Ascending aorta (tissue), 2 donors: ENCODE measurements at regions not wholly inside any gene's neighbourhood (a gene's known extent, or its start where the extent isn't known, plus 50 kb on each side); places are given as distances from the start of the nearest gene placed in this dataset.

Source experiments
- DNase-seq, 2 donors: peaks; one replicate each; pipeline ENCODE4 v3.0.0-alpha.2; 2019; ENCODE audit warnings: low spot score in 2 of 2
- H3K27ac ChIP-seq, 2 donors: fragments of 200-600 bp; sonication (generic); one replicate each; pipeline ENCODE4 v1.5.1; 2016 to 2017; ENCODE audit warnings: mild to moderate bottlenecking in 1 of 2
- H3K27me3 ChIP-seq: fragments of 200-600 bp; sonication (generic); one replicate; pipeline ENCODE4 v1.5.1; 2017
- H3K36me3 ChIP-seq, 2 donors: fragments of 200-600 bp; sonication (generic); one replicate each; pipeline ENCODE4 v1.5.1; 2016
- H3K4me1 ChIP-seq, 2 donors: fragments of 200-600 bp; sonication (generic); one replicate each; pipeline ENCODE4 v1.5.1; 2016 to 2017; ENCODE audit warnings: mild to moderate bottlenecking in 1 of 2
- H3K4me3 ChIP-seq, 2 donors: fragments of 200-600 bp; sonication (generic); one replicate each; pipeline ENCODE4 v1.5.1; 2016 to 2017; ENCODE audit warnings: mild to moderate bottlenecking in 1 of 2
- H3K9me3 ChIP-seq, 2 donors: fragments of 200-600 bp; sonication (generic); one replicate each; pipeline ENCODE4 v1.5.1; 2016
- intact Hi-C: fragments of 100-400 bp; cut with DNase I; formaldehyde crosslinking; loops from one replicate; pipeline ENCODE4 v1.15.1; 2023
- TF ChIP-seq, protein P1 (sequence below), 3 experiments: fragments of 200-600 bp in 2 of 3; fragments of 450-650 bp in 1 of 3; sonication (generic) in 2 of 3; IDR thresholded peaks; one replicate each; pipeline ENCODE4 v1.5.1; 2016 to 2019; ENCODE audit warnings: antibody characterized with exemption in 3 of 3, mild to moderate bottlenecking in 1 of 3, moderate library complexity in 1 of 3

DNA sequence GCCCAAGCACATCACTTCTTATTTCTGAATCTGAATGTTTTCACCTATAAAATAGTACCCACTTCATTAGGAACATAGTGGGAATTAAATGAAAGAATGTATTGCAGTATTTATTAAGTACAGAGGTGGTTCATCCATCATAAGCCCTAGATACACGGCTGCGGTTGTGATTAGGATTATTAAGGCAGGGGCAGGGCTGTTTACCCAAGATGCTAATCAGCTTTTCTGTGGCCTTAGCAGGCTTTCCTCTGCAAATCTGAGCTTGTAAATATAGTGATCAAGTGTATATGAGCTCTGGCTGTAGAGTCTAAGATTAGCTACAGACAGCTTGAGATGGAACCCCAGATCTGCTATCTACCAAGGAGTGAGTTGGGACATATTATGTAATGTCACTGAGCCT lies 124.1 kb upstream of the ADRA1B start:
- Histone ChIP-seq H3K27me3 (no peaks in the 10 kb centered on the region), H3K4me3 (no peak overlapping the region), H3K4me1 (peaks cover 0 to 22% of the 10 kb centered on the region in 2 donors), H3K27ac (no peak overlapping the region), H3K36me3 (no peaks in the 10 kb centered on the region), H3K9me3 (no peaks in the 10 kb centered on the region)
- intact Hi-C loops: no loop called here
- TF ChIP-seq, protein P1, sequence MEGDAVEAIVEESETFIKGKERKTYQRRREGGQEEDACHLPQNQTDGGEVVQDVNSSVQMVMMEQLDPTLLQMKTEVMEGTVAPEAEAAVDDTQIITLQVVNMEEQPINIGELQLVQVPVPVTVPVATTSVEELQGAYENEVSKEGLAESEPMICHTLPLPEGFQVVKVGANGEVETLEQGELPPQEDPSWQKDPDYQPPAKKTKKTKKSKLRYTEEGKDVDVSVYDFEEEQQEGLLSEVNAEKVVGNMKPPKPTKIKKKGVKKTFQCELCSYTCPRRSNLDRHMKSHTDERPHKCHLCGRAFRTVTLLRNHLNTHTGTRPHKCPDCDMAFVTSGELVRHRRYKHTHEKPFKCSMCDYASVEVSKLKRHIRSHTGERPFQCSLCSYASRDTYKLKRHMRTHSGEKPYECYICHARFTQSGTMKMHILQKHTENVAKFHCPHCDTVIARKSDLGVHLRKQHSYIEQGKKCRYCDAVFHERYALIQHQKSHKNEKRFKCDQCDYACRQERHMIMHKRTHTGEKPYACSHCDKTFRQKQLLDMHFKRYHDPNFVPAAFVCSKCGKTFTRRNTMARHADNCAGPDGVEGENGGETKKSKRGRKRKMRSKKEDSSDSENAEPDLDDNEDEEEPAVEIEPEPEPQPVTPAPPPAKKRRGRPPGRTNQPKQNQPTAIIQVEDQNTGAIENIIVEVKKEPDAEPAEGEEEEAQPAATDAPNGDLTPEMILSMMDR (IDR thresholded peaks at IDR 0.05): no peak
- no peak for DNase-seq

DNA sequence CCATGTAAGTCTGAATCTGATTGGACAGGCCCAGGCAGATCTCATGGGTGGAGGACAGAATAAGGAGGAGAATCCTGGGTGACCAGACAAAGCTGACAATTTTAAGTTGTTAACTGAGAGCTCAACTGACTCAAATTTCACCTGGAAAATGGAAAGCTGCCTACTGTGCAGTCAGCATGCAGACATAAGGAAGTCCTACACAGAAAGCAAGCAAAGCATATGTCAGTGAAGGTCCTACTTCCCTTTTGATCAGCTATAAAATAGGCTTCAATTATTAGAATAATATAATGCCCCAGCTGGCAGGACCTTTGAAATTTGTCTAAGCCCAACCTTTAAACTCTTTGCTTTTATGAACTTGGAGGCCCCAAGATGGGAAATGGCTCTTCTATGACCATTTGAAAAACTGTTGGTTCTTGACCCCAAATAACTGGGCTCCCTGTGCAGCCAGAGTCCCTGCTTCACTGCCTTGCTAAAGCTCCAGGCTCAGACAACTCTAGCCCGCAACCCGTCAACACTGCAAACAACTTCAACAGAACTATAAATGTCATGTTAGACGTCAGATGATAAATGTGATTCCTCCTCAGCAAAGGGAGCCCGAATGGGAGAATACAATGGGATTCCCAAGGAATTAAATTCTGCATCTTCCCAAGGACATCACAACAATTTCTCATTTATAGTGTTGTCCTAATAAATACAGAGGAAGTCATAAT lies 118.9 kb upstream of the ADRA1B start:
- Histone ChIP-seq H3K27ac (no peak overlapping the region), H3K9me3 (no peaks in the 10 kb centered on the region), H3K4me3 (no peak overlapping the region), H3K36me3 (no peaks in the 10 kb centered on the region), H3K4me1 (no peaks in the 10 kb centered on the region), H3K27me3 (no peaks in the 10 kb centered on the region)
- intact Hi-C loops: no loop called here
- DNase-seq: no peak
- TF ChIP-seq, protein P1 (IDR thresholded peaks at IDR 0.05): no peak

DNA sequence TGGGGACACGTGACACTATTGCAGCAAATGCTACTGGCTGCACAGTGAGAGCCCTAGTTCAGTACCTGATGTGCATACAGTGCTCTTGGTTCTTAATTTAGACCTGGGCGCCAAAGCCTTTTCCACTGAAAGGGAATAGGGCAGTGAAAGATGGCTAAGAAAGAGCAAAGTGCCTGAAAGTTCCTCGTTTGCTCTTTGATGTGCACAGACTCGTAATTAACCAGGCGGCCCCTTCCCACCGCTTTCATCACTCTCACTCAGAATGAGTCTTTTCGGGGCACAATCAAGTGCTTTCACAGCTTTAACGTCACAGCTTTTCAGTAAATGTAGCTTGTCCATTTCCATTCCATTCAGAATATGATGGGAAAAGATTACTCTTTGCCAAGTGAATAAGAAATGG lies 116.6 kb upstream of the ADRA1B start:
- TF ChIP-seq, protein P1 (IDR thresholded peaks at IDR 0.05): no peak
- DNase-seq: no peak
- no peaks in the 10 kb centered on the region for H3K9me3 ChIP-seq
- H3K27me3 ChIP-seq: no peaks in the 10 kb centered on the region
- no peak overlapping the region for H3K27ac ChIP-seq
- intact Hi-C loops: no loop called here
- H3K36me3 ChIP-seq: no peaks in the 10 kb centered on the region
- peaks cover 0 to 2% of the 10 kb centered on the region in 2 donors for H3K4me1 ChIP-seq
- no peak overlapping the region for H3K4me3 ChIP-seq

DNA sequence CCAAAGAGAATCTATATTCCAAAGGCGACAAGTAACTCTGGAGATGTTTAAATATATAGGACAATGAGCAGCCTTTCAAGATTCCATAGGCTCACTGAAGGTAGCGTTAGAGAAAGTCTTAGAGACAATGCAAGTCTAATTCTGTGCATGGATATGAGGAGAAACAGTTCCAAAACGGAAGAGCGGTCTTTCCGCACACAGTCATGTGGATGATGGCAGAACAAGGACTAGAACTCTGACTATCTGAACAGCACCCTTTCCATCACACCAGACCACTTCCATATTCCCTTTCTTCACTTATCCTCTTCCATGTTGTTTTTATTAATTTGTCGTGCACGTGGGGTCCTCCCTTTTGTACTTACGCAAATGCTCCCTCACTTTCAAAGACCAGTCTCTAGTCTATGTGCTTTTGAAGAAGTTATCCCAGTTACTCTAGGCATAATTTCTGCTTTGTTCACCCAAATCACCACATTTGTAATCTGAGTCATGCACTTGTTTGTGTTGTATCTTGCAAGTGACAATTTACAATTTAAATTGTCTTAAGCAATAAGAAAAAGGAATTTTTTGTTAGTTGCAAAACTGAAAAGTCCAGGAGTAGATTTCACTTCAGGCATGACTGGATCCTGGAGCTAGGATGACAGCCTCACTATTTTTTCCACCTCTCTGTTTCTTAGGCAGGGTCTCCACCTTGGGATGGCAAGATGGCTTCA lies 116.0 kb upstream of the ADRA1B start:
- intact Hi-C loops: no loop called here

DNA sequence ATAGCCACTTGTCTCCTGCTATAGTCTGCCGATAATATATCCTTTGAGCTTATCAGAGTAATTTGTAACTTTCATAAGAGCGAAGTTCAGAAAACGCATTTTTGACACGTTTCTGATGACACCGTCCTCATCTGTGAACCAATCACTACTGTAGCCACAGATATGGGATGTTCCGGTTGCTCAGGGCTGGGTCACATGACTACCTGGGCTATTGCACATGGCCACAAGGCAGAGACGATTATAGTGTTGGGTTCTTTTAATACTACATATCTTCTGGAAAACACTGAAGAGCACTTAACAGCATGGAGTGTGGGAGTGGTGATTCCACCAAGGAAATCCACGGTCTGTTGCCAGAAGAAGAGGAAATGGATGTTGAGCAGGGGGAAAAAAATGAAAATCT lies 115.0 kb upstream of the ADRA1B start:
- intact Hi-C loops: no loop called here

More for the DNA sequence above, 116.0 kb upstream of the ADRA1B start:
- Histone ChIP-seq H3K4me3 (no peak overlapping the region), H3K27ac (no peak overlapping the region), H3K36me3 (no peaks in the 10 kb centered on the region), H3K4me1 (peaks cover 0 to 6% of the 10 kb centered on the region in 2 donors), H3K27me3 (no peaks in the 10 kb centered on the region), H3K9me3 (no peaks in the 10 kb centered on the region)
- TF ChIP-seq, protein P1 (IDR thresholded peaks at IDR 0.05): no peak
- DNase-seq: no peak

More for the DNA sequence above, 115.0 kb upstream of the ADRA1B start:
- TF ChIP-seq, protein P1 (IDR thresholded peaks at IDR 0.05): no peak
- H3K4me1 ChIP-seq: peaks cover 0 to 6% of the 10 kb centered on the region in 2 donors
- H3K9me3 ChIP-seq: no peaks in the 10 kb centered on the region
- H3K27ac ChIP-seq: no peak overlapping the region
- no peaks in the 10 kb centered on the region for H3K36me3 ChIP-seq
- H3K27me3 ChIP-seq: no peaks in the 10 kb centered on the region
- no peak overlapping the region for H3K4me3 ChIP-seq
- no peak for DNase-seq
